ENCODE measurements at regions not wholly inside any gene's neighbourhood (a gene's known extent, or its start where the extent isn't known, plus 50 kb on each side); places are given as distances from the start of the nearest gene placed in this dataset.

GRCh38 chr1:58390091-58390490 lies 156.4 kb downstream of the OMA1 start:
- intact Hi-C loops (cut with DNase I; ENCODE audit: low total_unique reads), result no loop called here
- H3K4me3 ChIP-seq, result no peak overlapping the region
- H3K36me3 ChIP-seq, result peaks cover 0 to 4% (median 0%) of the 10 kb centered on the region in 6 donors
- peaks cover 0 to 26% (median 14%) of the 10 kb centered on the region in 6 donors for H3K4me1 ChIP-seq
- TF ChIP-seq POLR2A (IDR thresholded peaks at IDR 0.05), result no peak
- TF ChIP-seq CTCF (IDR thresholded peaks at IDR 0.05 in 8 of 11, conservative IDR thresholded peaks at IDR 0.05 in 3 of 11), result no peak
- DNase-seq, result no peak
- H3K9me3 ChIP-seq, result no peaks in the 10 kb centered on the region
- H3K27ac ChIP-seq, result no peak overlapping the region
- 72 to 100% (median 90%) methylated on average over 1 of the region's 1 CpG for WGBS, 5 donors
- no peaks in the 10 kb centered on the region for H3K27me3 ChIP-seq (replicated peaks in 1 of 7)

- Histone ChIP-seq H3K27ac (no peak overlapping the region), H3K36me3 (no peaks in the 10 kb centered on the region), H3K9me3 (peaks cover 0 to 14% (median 4%) of the 10 kb centered on the region in 8 donors), H3K4me3 (no peak overlapping the region), H3K27me3 (replicated peaks in 1 of 7) (no peaks in the 10 kb centered on the region), H3K4me1 (no peaks in the 10 kb centered on the region)
- no peak for DNase-seq
- intact Hi-C loops (cut with DNase I; ENCODE audit: low total_unique reads), result no loop called here
- no peak for TF ChIP-seq POLR2A (IDR thresholded peaks at IDR 0.05)
- no peak for TF ChIP-seq POLR2AphosphoS5 (IDR thresholded peaks at IDR 0.05)
- no peak for TF ChIP-seq CTCF (IDR thresholded peaks at IDR 0.05 in 8 of 11, conservative IDR thresholded peaks at IDR 0.05 in 3 of 11)
- WGBS, 5 donors, result 89 to 94% (median 94%) methylated on average over 2 of the region's 2 CpGs
These were observed 166.2 kb downstream of the OMA1 start for GRCh38 chr1:58380345-58380744.

- no peaks in the 10 kb centered on the region for H3K4me1 ChIP-seq
- H3K27ac ChIP-seq, result no peak overlapping the region
- peaks cover 0 to 12% (median 11%) of the 10 kb centered on the region in 8 donors for H3K9me3 ChIP-seq
- TF ChIP-seq CTCF (IDR thresholded peaks at IDR 0.05 in 8 of 11, conservative IDR thresholded peaks at IDR 0.05 in 3 of 11) (no peak), POLR2AphosphoS5 (IDR thresholded peaks at IDR 0.05) (no peak), POLR2A (IDR thresholded peaks at IDR 0.05) (no peak)
- H3K4me3 ChIP-seq, result no peak overlapping the region
- intact Hi-C loops (cut with DNase I; ENCODE audit: low total_unique reads), result no loop called here
- peaks cover 0 to 9% (median 0%) of the 10 kb centered on the region in 6 donors for H3K36me3 ChIP-seq
- no peaks in the 10 kb centered on the region for H3K27me3 ChIP-seq (replicated peaks in 1 of 7)
- no peak for DNase-seq
These were observed 179.3 kb downstream of the OMA1 start for GRCh38 chr1:58367217-58367616.

GRCh38 chr1:58365328-58365727 lies 181.2 kb downstream of the OMA1 start:
- no peak overlapping the region for H3K4me3 ChIP-seq
- no peaks in the 10 kb centered on the region for H3K9me3 ChIP-seq
- intact Hi-C loops (cut with DNase I; ENCODE audit: low total_unique reads), result no loop called here
- H3K4me1 ChIP-seq, result no peaks in the 10 kb centered on the region
- TF ChIP-seq CTCF (IDR thresholded peaks at IDR 0.05 in 8 of 11, conservative IDR thresholded peaks at IDR 0.05 in 3 of 11) (no peak), POLR2AphosphoS5 (IDR thresholded peaks at IDR 0.05) (no peak), POLR2A (IDR thresholded peaks at IDR 0.05) (no peak)
- no peak for DNase-seq
- H3K27ac ChIP-seq, result no peak overlapping the region
- WGBS, 5 donors, result 78 to 91% (median 87%) methylated on average over 2 of the region's 2 CpGs
- no peaks in the 10 kb centered on the region for H3K27me3 ChIP-seq (replicated peaks in 1 of 7)
- H3K36me3 ChIP-seq, result no peaks in the 10 kb centered on the region

Measured in spleen (tissue), 11 donors.